Immature natural killer cell (primary cell): ENCODE measurements at regions not wholly inside any gene's neighbourhood (a gene's known extent, or its start where the extent isn't known, plus 50 kb on each side); places are given as distances from the start of the nearest gene placed in this dataset.
"Not testable (repeated sequence)": the region's sequence is repeated elsewhere in the genome, so short reads cannot be mapped to it uniquely, and the experiment has no call there.

Experiments
- DNase-seq, 3 donors: peaks; one replicate each; pipeline ENCODE4 v3.0.0; 2022; ENCODE audit warnings: mixed read lengths in 1 of 3
- H3K27ac Mint-ChIP-seq, 6 donors: one replicate each; pipeline ENCODE4 v1.8.0; 2020; ENCODE audit warnings: mixed read lengths in 6 of 6, mild to moderate bottlenecking in 5 of 6, inconsistent platforms in 4 of 6, moderate library complexity in 3 of 6
- H3K27me3 Mint-ChIP-seq, 3 donors: one replicate each; pipeline ENCODE4 v1.8.0; 2020 to 2021; ENCODE audit warnings: low read depth in 3 of 3, mild to moderate bottlenecking in 3 of 3, mixed read lengths in 3 of 3, moderate library complexity in 3 of 3, inconsistent platforms in 1 of 3
- H3K36me3 Mint-ChIP-seq, 3 donors: one replicate each; pipeline ENCODE4 v1.8.0; 2020; ENCODE audit warnings: mixed read lengths in 3 of 3, inconsistent platforms in 2 of 3, mild to moderate bottlenecking in 2 of 3
- H3K4me1 Mint-ChIP-seq, 2 donors: one replicate each; pipeline ENCODE4 v1.8.0; 2020; ENCODE audit warnings: inconsistent platforms in 2 of 2, mild to moderate bottlenecking in 2 of 2, mixed read lengths in 2 of 2, moderate library complexity in 1 of 2
- H3K4me3 Mint-ChIP-seq, 5 donors: one replicate each; pipeline ENCODE4 v1.8.0; 2020; ENCODE audit warnings: mild to moderate bottlenecking in 5 of 5, mixed read lengths in 5 of 5, inconsistent platforms in 3 of 5, moderate library complexity in 3 of 5
- H3K9me3 Mint-ChIP-seq, 6 donors: one replicate each; pipeline ENCODE4 v1.8.0; 2020; ENCODE audit warnings: mild to moderate bottlenecking in 6 of 6, mixed read lengths in 6 of 6, inconsistent platforms in 4 of 6, moderate library complexity in 3 of 6

- Mint-ChIP-seq H3K27ac (no peak overlapping the region), H3K9me3 (no peaks in the 10 kb centered on the region), H3K27me3 (peaks cover 2 to 5% (median 2%) of the 10 kb centered on the region in 3 donors), H3K4me1 (no peaks in the 10 kb centered on the region), H3K36me3 (no peaks in the 10 kb centered on the region), H3K4me3 (no peak overlapping the region)
- no peak for DNase-seq
These were observed 392.7 kb downstream of the AGTPBP1 start for GRCh38 chr9:85349046-85349445.

DNA sequence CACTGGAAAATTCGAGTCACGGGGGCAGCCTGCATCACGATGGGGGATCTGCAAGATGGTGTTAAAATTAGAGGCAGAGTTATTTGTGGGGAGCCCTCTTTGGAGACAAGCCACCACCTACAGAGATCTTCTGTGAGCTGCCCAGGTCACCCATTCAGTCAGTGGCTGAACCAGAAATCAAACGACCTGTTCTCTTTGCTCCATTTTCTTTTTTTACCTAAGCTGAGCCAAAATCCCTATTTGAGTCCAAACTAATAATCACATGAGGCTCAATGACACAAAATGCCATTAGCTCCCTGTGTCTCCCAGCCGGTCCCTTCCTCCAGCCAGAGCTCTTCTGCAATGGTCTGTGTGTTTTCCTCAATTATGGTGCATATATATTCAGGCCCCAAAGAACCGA lies 394.2 kb downstream of the AGTPBP1 start:
- no peaks in the 10 kb centered on the region for H3K9me3 Mint-ChIP-seq
- no peaks in the 10 kb centered on the region for H3K36me3 Mint-ChIP-seq
- no peak for DNase-seq
- H3K27ac Mint-ChIP-seq, result no peak overlapping the region
- peaks cover 4 to 10% (median 5%) of the 10 kb centered on the region in 3 donors for H3K27me3 Mint-ChIP-seq
- no peaks in the 10 kb centered on the region for H3K4me1 Mint-ChIP-seq
- no peak overlapping the region for H3K4me3 Mint-ChIP-seq

GRCh38 chr9:85344901-85345300 lies 396.9 kb downstream of the AGTPBP1 start:
- Mint-ChIP-seq H3K27me3 (peaks cover 4 to 15% (median 10%) of the 10 kb centered on the region in 3 donors), H3K4me3 (no peak overlapping the region)

GRCh38 chr9:85339338-85339737 lies 402.4 kb downstream of the AGTPBP1 start:
- DNase-seq, result no peak
- Mint-ChIP-seq H3K9me3 (no peaks in the 10 kb centered on the region), H3K27me3 (peaks cover 4 to 17% (median 15%) of the 10 kb centered on the region in 3 donors), H3K27ac (no peak overlapping the region), H3K4me1 (no peaks in the 10 kb centered on the region), H3K36me3 (no peaks in the 10 kb centered on the region), H3K4me3 (no peak overlapping the region)

More at GRCh38 chr9:85344901-85345300, 396.9 kb downstream of the AGTPBP1 start:
- no peak for DNase-seq
- H3K4me1 Mint-ChIP-seq, result no peaks in the 10 kb centered on the region
- H3K27ac Mint-ChIP-seq, result no peak overlapping the region
- no peaks in the 10 kb centered on the region for H3K9me3 Mint-ChIP-seq
- no peaks in the 10 kb centered on the region for H3K36me3 Mint-ChIP-seq

DNA sequence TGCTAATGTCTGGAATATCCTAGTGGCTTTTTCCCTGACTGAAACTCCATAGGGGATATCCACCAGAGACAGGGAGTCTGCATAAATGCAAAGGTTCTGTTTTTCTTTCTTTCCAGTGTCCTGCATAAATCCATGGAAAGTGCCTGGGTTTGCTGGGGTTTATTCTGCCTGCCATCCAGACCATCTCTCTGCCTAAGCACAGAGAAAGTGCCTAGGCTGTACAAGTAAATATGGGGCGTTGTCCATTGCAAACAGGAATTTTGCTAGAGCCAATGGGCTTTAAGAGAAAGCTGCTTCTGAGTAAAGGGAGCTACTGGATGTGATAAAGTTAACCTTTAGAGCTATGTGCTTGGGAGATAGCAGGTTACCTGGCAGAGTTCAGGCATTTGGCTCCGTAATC lies 407.5 kb downstream of the AGTPBP1 start:
- H3K27ac Mint-ChIP-seq, result no peak overlapping the region

DNA sequence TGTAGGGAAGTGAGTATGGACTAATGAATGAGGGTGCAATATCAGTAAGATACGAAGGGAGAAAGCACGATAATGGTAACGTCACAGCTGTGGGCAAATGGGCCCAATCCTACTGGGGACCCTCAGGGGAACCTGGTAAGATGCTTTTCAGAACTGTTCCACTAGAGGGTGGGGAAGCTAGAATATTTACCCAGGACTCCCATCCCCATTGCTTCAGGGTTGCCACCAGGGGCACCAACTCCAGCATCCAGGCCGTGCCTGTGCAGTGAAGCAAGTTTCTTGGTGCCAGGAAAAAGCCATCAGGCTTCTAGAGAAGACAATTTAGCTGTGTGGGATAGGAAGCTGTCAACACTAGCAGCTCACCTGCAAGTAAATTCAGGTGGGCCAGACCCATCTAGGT lies 409.3 kb downstream of the AGTPBP1 start:
- Mint-ChIP-seq H3K27ac (no peak overlapping the region), H3K36me3 (no peaks in the 10 kb centered on the region), H3K4me1 (no peaks in the 10 kb centered on the region), H3K27me3 (peaks cover 2 to 6% (median 3%) of the 10 kb centered on the region in 3 donors), H3K4me3 (no peak overlapping the region), H3K9me3 (peaks cover 0 to 7% (median 0%) of the 10 kb centered on the region in 6 donors)
- DNase-seq, result no peak

More for the DNA sequence above, 407.5 kb downstream of the AGTPBP1 start:
- no peak for DNase-seq
- no peaks in the 10 kb centered on the region for H3K9me3 Mint-ChIP-seq
- H3K27me3 Mint-ChIP-seq, result peaks cover 0 to 7% (median 2%) of the 10 kb centered on the region in 3 donors
- no peaks in the 10 kb centered on the region for H3K36me3 Mint-ChIP-seq
- H3K4me3 Mint-ChIP-seq, result no peak overlapping the region
- H3K4me1 Mint-ChIP-seq, result no peaks in the 10 kb centered on the region

GRCh38 chr9:85331626-85332025 lies 410.1 kb downstream of the AGTPBP1 start:
- Mint-ChIP-seq H3K27ac (no peak overlapping the region), H3K4me1 (no peaks in the 10 kb centered on the region), H3K27me3 (peaks cover 2 to 6% (median 3%) of the 10 kb centered on the region in 3 donors), H3K36me3 (no peaks in the 10 kb centered on the region), H3K4me3 (no peak overlapping the region), H3K9me3 (peaks cover 0 to 11% (median 0%) of the 10 kb centered on the region in 6 donors)
- DNase-seq, result no peak

DNA sequence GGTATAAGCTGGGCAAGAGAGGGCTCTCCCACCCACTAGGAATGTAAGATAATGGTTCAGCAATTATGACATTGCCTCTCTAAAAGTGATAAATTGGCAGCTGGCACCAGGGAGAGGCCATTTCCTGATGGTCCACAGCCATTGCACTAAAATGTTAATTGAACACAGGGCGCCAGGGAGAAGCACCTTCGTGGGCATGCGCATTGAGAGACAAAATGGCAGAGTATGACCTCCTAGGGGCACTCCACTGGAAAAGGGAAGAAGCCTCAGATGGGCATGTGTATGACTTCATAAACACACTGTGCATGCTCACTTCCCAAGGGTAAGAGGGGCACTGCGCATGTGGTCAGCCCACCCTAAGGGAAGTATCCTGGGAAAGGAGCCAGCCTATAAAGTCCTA lies 419.2 kb downstream of the AGTPBP1 start:
- H3K4me1 Mint-ChIP-seq, result no peaks in the 10 kb centered on the region
- no peak for DNase-seq
- H3K9me3 Mint-ChIP-seq, result peaks cover 2 to 15% (median 12%) of the 10 kb centered on the region in 6 donors
- H3K4me3 Mint-ChIP-seq, result no peak overlapping the region
- no peak overlapping the region for H3K27ac Mint-ChIP-seq
- H3K27me3 Mint-ChIP-seq, result peaks cover 0 to 11% (median 1%) of the 10 kb centered on the region in 3 donors
- H3K36me3 Mint-ChIP-seq, result peaks cover 0 to 4% (median 3%) of the 10 kb centered on the region in 3 donors

GRCh38 chr9:85321561-85321960 lies 420.2 kb downstream of the AGTPBP1 start:
- Mint-ChIP-seq H3K36me3 (peaks cover 0 to 4% (median 3%) of the 10 kb centered on the region in 3 donors), H3K9me3 (peaks cover 2 to 15% (median 10%) of the 10 kb centered on the region in 6 donors), H3K27ac (no peak overlapping the region), H3K4me3 (no peak overlapping the region), H3K4me1 (no peaks in the 10 kb centered on the region), H3K27me3 (peaks cover 0 to 11% (median 1%) of the 10 kb centered on the region in 3 donors)
- DNase-seq, result no peak

DNA sequence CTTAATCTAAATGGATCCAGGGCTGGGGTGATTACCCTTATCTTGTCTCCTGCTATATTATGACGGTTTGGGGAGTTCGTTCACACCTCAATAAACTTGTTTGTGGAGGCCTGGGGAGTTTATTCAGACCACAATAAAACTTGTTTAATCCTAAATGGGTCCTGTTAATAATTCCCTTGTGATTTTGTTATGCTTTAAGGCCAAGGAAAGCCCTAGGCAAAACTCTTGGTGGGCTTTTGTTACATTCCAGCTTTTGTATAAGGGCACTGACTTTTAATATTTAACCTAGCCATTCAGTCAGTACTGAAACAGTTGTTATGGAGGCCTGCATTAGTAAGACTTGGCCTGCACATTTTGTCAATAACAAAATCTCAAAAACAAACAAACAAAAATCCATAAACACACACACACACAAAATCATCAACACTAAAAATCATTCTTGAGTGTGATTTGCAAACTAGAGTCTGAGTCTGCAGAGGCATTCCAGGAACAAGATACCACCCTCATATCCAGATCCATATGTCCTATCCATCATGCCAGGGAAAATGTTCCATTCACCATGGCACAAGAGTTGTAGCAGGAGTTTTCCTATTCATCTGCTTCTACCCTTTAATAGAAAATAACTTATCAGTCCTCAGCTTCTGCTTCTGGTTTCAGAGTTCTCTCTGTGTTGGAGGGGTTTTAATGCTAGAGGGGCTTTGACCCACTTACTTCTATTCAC lies 421.7 kb downstream of the AGTPBP1 start:
- Mint-ChIP-seq H3K27me3 (peaks cover 0 to 4% (median 1%) of the 10 kb centered on the region in 3 donors), H3K27ac (peak overlapping the region in 1 of 6 donors; percentile 16), H3K36me3 (no peaks in the 10 kb centered on the region), H3K9me3 (peaks cover 0 to 5% (median 2%) of the 10 kb centered on the region in 6 donors), H3K4me3 (no peak overlapping the region), H3K4me1 (no peaks in the 10 kb centered on the region)
- no peak for DNase-seq

GRCh38 chr9:85315535-85315934 lies 426.2 kb downstream of the AGTPBP1 start:
- H3K36me3 Mint-ChIP-seq, H3K4me3 Mint-ChIP-seq, H3K27ac Mint-ChIP-seq, DNase-seq, H3K27me3 Mint-ChIP-seq, H3K4me1 Mint-ChIP-seq: not testable (repeated sequence)
- H3K9me3 Mint-ChIP-seq, result peaks cover 2 to 15% (median 10%) of the 10 kb centered on the region in 6 donors

- Mint-ChIP-seq H3K4me3 (no peak overlapping the region), H3K27me3 (peaks cover 1 to 14% (median 2%) of the 10 kb centered on the region in 3 donors), H3K36me3 (peaks cover 0 to 11% (median 4%) of the 10 kb centered on the region in 3 donors), H3K4me1 (no peaks in the 10 kb centered on the region), H3K9me3 (peaks cover 2 to 19% (median 14%) of the 10 kb centered on the region in 6 donors), H3K27ac (no peak overlapping the region)
- DNase-seq, result no peak
These were observed 431.2 kb downstream of the AGTPBP1 start for GRCh38 chr9:85310573-85310972.

DNA sequence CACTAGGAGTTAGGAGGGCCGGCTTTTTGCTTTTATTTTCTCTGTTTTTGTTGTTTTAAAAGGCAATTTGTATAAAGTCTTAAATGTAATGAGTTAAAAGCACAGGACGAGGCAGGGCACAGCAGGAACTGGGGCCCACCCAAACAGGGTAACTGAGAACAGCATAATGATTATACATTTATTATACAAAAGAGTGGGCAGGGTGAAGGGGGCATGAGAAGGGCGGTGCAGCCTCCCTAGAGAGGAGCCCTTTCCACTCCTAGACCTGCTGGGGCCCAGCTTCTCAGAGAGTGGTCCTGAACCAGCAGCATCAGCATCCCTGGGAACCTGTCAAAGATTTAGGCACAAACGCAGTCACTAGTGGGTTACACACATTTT lies 438.0 kb downstream of the AGTPBP1 start:
- no peaks in the 10 kb centered on the region for H3K9me3 Mint-ChIP-seq
- no peaks in the 10 kb centered on the region for H3K4me1 Mint-ChIP-seq
- H3K36me3 Mint-ChIP-seq, result no peaks in the 10 kb centered on the region
- DNase-seq, result no peak
- peaks cover 0 to 9% (median 5%) of the 10 kb centered on the region in 3 donors for H3K27me3 Mint-ChIP-seq
- H3K27ac Mint-ChIP-seq, result no peak overlapping the region
- H3K4me3 Mint-ChIP-seq, result no peak overlapping the region

DNA sequence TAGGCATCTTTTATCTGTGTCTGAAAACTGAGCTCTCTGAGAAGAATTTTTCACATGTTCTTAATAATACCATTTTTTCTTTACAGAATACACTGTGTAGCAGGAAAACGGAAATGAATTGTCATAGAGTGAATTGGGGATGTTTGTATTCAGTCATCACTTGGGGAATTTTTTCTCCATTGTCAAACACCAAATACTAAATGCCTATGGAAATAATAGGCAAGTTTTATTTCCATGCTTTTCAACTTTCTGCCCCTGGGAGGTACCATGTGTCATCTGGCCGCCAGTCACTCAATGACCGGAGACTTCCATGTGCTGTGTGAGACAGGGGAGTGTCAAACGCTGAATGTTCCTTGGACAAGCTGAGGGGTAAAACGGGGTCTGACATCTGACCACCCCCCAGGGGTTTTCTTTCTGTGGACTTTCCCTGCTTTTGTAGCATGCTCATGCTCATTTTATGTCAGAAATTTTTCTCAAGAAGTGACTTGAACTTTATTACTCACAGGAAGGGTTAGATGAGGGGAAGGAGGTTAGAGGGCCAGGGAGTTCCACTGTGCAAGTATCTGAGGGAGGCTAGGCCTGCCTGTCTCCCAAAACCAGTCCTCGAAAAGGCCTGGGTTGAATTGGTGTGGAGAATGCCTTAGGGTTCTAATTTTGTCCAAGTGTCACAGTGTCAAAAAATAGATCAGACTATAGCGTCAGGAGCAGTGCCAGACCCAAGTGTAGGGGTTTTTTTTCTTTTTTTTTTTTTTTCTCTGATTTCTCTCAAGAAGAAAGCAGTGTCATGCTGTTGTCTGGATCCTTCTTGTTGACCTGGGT lies 438.6 kb downstream of the AGTPBP1 start:
- Mint-ChIP-seq H3K27me3 (peaks cover 0 to 9% (median 5%) of the 10 kb centered on the region in 3 donors), H3K4me1 (no peaks in the 10 kb centered on the region), H3K36me3 (no peaks in the 10 kb centered on the region), H3K27ac (peak overlapping the region in 1 of 6 donors; percentile 49), H3K4me3 (no peak overlapping the region), H3K9me3 (no peaks in the 10 kb centered on the region)
- DNase-seq, result no peak
